HEK293 (cell line): ENCODE measurements at regions not wholly inside any gene's neighbourhood (a gene's known extent, or its start where the extent isn't known, plus 50 kb on each side); places are given as distances from the start of the nearest gene placed in this dataset.

Source experiments
- GLI4 ChIP-seq: fragments of 450-650 bp; formaldehyde crosslinking; IDR thresholded peaks from 2 replicates; pipeline ENCODE4 v1.5.1; 2016; ENCODE audit warnings: missing biosample characterization, missing genetic modification characterization
- GLIS1 ChIP-seq: fragments of 450-650 bp; formaldehyde crosslinking; IDR thresholded peaks from 2 replicates; pipeline ENCODE4 v1.5.1; 2016; ENCODE audit warnings: missing biosample characterization, missing genetic modification characterization
- KLF17 ChIP-seq: fragments of 450-650 bp; formaldehyde crosslinking; IDR thresholded peaks from 2 replicates; pipeline ENCODE4 v1.5.1; 2016; ENCODE audit warnings: missing biosample characterization, missing genetic modification characterization
- PATZ1 ChIP-seq: fragments of 450-650 bp; formaldehyde crosslinking; IDR thresholded peaks from 2 replicates; pipeline ENCODE4 v1.5.1; 2016; ENCODE audit warnings: missing biosample characterization, missing genetic modification characterization
- RBAK ChIP-seq: fragments of 450-650 bp; formaldehyde crosslinking; IDR thresholded peaks from 2 replicates; pipeline ENCODE4 v1.5.1; 2016; ENCODE audit warnings: missing biosample characterization, missing genetic modification characterization
- SETDB1 ChIP-seq: IDR thresholded peaks from one replicate; pipeline ENCODE4 v1.6.1; 2017; ENCODE audit warnings: mild to moderate bottlenecking, low read length, moderate library complexity, mixed read lengths; ENCODE audit not compliant: insufficient read length
- YY1 ChIP-seq: fragments of 450-650 bp; formaldehyde crosslinking; IDR thresholded peaks from 2 replicates; pipeline ENCODE4 v1.5.1; 2018; ENCODE audit warnings: missing biosample characterization, missing genetic modification characterization
- YY2 ChIP-seq: fragments of 450-650 bp; formaldehyde crosslinking; IDR thresholded peaks from 2 replicates; pipeline ENCODE4 v1.5.1; 2016; ENCODE audit warnings: missing biosample characterization, missing genetic modification characterization
- ZBTB10 ChIP-seq: fragments of 450-650 bp; formaldehyde crosslinking; IDR thresholded peaks from 2 replicates; pipeline ENCODE4 v1.5.1; 2016; ENCODE audit warnings: missing biosample characterization, missing genetic modification characterization
- ZBTB17 ChIP-seq: fragments of 450-650 bp; formaldehyde crosslinking; IDR thresholded peaks from 2 replicates; pipeline ENCODE4 v1.5.1; 2016; ENCODE audit warnings: missing biosample characterization, missing genetic modification characterization
- ZBTB21 ChIP-seq: fragments of 450-650 bp; formaldehyde crosslinking; IDR thresholded peaks from 2 replicates; pipeline ENCODE4 v1.5.1; 2017; ENCODE audit warnings: missing biosample characterization, missing genetic modification characterization
- ZBTB44 ChIP-seq: fragments of 450-650 bp; IDR thresholded peaks from 2 replicates; pipeline ENCODE4 v1.5.1; 2018; ENCODE audit warnings: missing biosample characterization, mild to moderate bottlenecking, missing genetic modification characterization
- ZFHX2 ChIP-seq: fragments of 450-650 bp; formaldehyde crosslinking; conservative IDR thresholded peaks from 2 replicates; pipeline ENCODE4 v1.5.1; 2016; ENCODE audit warnings: missing biosample characterization, missing genetic modification characterization
- ZIC2 ChIP-seq: fragments of 450-650 bp; formaldehyde crosslinking; IDR thresholded peaks from 2 replicates; pipeline ENCODE4 v1.5.1; 2016; ENCODE audit warnings: missing biosample characterization, missing genetic modification characterization
- ZNF140 ChIP-seq: fragments of 450-650 bp; formaldehyde crosslinking; IDR thresholded peaks from 2 replicates; pipeline ENCODE4 v1.5.1; 2016; ENCODE audit warnings: missing biosample characterization, missing genetic modification characterization
- ZNF175 ChIP-seq: fragments of 450-650 bp; formaldehyde crosslinking; IDR thresholded peaks from 2 replicates; pipeline ENCODE4 v1.5.1; 2016; ENCODE audit warnings: missing biosample characterization, missing genetic modification characterization
- ZNF211 ChIP-seq: fragments of 450-650 bp; formaldehyde crosslinking; IDR thresholded peaks from 2 replicates; pipeline ENCODE4 v1.5.1; 2016; ENCODE audit warnings: low read depth, missing biosample characterization, missing genetic modification characterization
- ZNF221 ChIP-seq: fragments of 450-650 bp; formaldehyde crosslinking; IDR thresholded peaks from 2 replicates; pipeline ENCODE4 v1.5.1; 2017; ENCODE audit warnings: missing biosample characterization, missing genetic modification characterization, borderline replicate concordance
- ZNF324 ChIP-seq: fragments of 450-650 bp; formaldehyde crosslinking; IDR thresholded peaks from 2 replicates; pipeline ENCODE4 v1.5.1; 2016; ENCODE audit warnings: missing biosample characterization, missing genetic modification characterization
- ZNF350 ChIP-seq: fragments of 450-650 bp; formaldehyde crosslinking; IDR thresholded peaks from 2 replicates; pipeline ENCODE4 v1.5.0; 2017; ENCODE audit warnings: missing biosample characterization, mild to moderate bottlenecking, missing genetic modification characterization
- ZNF449 ChIP-seq: fragments of 450-650 bp; formaldehyde crosslinking; IDR thresholded peaks from 2 replicates; pipeline ENCODE4 v1.5.1; 2017; ENCODE audit warnings: missing biosample characterization, mild to moderate bottlenecking, missing genetic modification characterization, moderate library complexity
- ZNF48 ChIP-seq: fragments of 450-650 bp; formaldehyde crosslinking; IDR thresholded peaks from 2 replicates; pipeline ENCODE4 v1.5.1; 2016; ENCODE audit warnings: missing biosample characterization, missing genetic modification characterization
- ZNF513 ChIP-seq: fragments of 450-650 bp; IDR thresholded peaks from 2 replicates; pipeline ENCODE4 v1.5.1; 2018; ENCODE audit warnings: missing biosample characterization, missing genetic modification characterization
- ZNF558 ChIP-seq: fragments of 450-650 bp; formaldehyde crosslinking; IDR thresholded peaks from 2 replicates; pipeline ENCODE4 v1.5.1; 2016; ENCODE audit warnings: missing biosample characterization, missing genetic modification characterization
- ZNF626 ChIP-seq: fragments of 450-650 bp; sonication (Bioruptor Pico); formaldehyde crosslinking; IDR thresholded peaks from 2 replicates; pipeline ENCODE4 v1.5.1; 2018; ENCODE audit warnings: missing biosample characterization, missing genetic modification characterization, inconsistent platforms
- ZNF629 ChIP-seq: fragments of 450-650 bp; formaldehyde crosslinking; IDR thresholded peaks from 2 replicates; pipeline ENCODE4 v1.5.1; 2017; ENCODE audit warnings: missing biosample characterization, missing genetic modification characterization
- ZNF660 ChIP-seq: fragments of 450-650 bp; IDR thresholded peaks from 2 replicates; pipeline ENCODE4 v1.5.1; 2018; ENCODE audit warnings: missing biosample characterization, mild to moderate bottlenecking, missing genetic modification characterization
- ZNF704 ChIP-seq: fragments of 450-650 bp; formaldehyde crosslinking; IDR thresholded peaks from 2 replicates; pipeline ENCODE4 v1.5.1; 2016; ENCODE audit warnings: missing biosample characterization, missing genetic modification characterization
- ZNF707 ChIP-seq: fragments of 450-650 bp; formaldehyde crosslinking; IDR thresholded peaks from 2 replicates; pipeline ENCODE4 v1.5.1; 2016; ENCODE audit warnings: missing biosample characterization, missing genetic modification characterization
- ZNF837 ChIP-seq: fragments of 450-650 bp; formaldehyde crosslinking; IDR thresholded peaks from 2 replicates; pipeline ENCODE4 v1.5.1; 2016; ENCODE audit warnings: missing biosample characterization, missing genetic modification characterization

GRCh38 chr1:201636510-201636971 lies 97.6 kb downstream of the NAV1 start (continued):
- TF ChIP-seq ZNF350 (no peak), ZBTB10 (tag by site-specific recombination) (no peak), ZNF837 (tag by site-specific recombination) (no peak), ZBTB44 (tag by site-specific recombination) (no peak), YY2 (tag by site-specific recombination) (no peak), ZNF324 (tag by site-specific recombination) (no peak), ZBTB21 (tag by site-specific recombination) (peak; percentile 52; the same call in 1 of the 2 replicates), ZNF558 (tag by site-specific recombination) (no peak), KLF17 (tag by site-specific recombination) (no peak), ZNF221 (tag by site-specific recombination) (no peak), ZNF175 (tag by site-specific recombination) (no peak), ZNF140 (tag by site-specific recombination) (no peak), YY1 (no peak), SETDB1 (no peak), ZNF48 (tag by site-specific recombination) (no peak), ZNF513 (tag by site-specific recombination) (no peak), ZIC2 (tag by site-specific recombination) (peak; percentile 37), ZNF629 (tag by site-specific recombination) (peak; percentile 72), ZFHX2 (tag by site-specific recombination) (no peak), PATZ1 (tag by site-specific recombination) (no peak), ZNF704 (tag by site-specific recombination) (no peak), GLI4 (tag by site-specific recombination) (no peak), ZNF660 (tag by site-specific recombination) (no peak), ZNF211 (no peak), ZNF626 (tag by site-specific recombination) (no peak), RBAK (tag by site-specific recombination) (no peak), ZNF707 (tag by site-specific recombination) (no peak), ZBTB17 (tag by site-specific recombination) (peak; percentile 41), ZNF449 (tag by site-specific recombination) (no peak), GLIS1 (tag by site-specific recombination) (peak; percentile 76)
